DMS53 (cell line): ENCODE measurements at regions not wholly inside any gene's neighbourhood (a gene's known extent, or its start where the extent isn't known, plus 50 kb on each side); places are given as distances from the start of the nearest gene placed in this dataset.
"Not testable (repeated sequence)": the region's sequence is repeated elsewhere in the genome, so short reads cannot be mapped to it uniquely, and the experiment has no call there.

Experiments used
- DNase-seq: peaks from one replicate; lab custom pipeline; 2025; lab: John Stamatoyannopoulos, UW

- DNase-seq: not testable (repeated sequence)
Observed at GRCh38 chr9:42931045-42931444, 747.6 kb downstream of the SPATA31A6 start.

- DNase-seq: not testable (repeated sequence)
Observed at GRCh38 chr9:42937583-42938235, 754.2 kb downstream of the SPATA31A6 start.

GRCh38 chr9:42947050-42947449, 763.6 kb downstream of the SPATA31A6 start:
- not testable (repeated sequence) for DNase-seq

DNA sequence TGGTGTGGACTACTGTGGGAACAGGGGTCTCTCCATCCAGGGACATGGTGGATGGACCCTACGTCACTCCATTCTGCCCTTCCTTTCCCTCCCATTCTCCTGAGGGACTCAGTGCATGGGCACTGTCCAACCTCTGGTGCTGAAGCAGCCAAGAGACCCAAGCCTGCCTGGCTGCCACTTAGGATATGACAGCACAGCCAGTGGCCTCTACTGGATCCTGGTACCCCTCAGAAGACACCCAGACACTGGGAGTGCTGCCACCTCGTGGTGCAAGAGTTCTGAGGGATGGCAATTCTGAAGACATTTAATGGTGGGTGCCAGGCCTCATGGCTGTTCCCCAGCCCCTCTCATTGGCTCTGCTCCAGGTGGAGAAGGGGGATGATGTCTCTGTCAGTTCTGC, 767.8 kb downstream of the SPATA31A6 start:
- peak; percentile 6 for DNase-seq

- DNase-seq: peak; percentile 4
Observed at GRCh38 chr9:42965155-42965554, 781.7 kb downstream of the SPATA31A6 start.

GRCh38 chr9:42971872-42972271, 788.4 kb downstream of the SPATA31A6 start:
- DNase-seq: not testable (repeated sequence)

- DNase-seq: not testable (repeated sequence)
Observed at GRCh38 chr9:42974725-42975124, 791.3 kb downstream of the SPATA31A6 start.

GRCh38 chr9:42984761-42985160, 801.3 kb downstream of the SPATA31A6 start:
- DNase-seq: not testable (repeated sequence)
